ENCODE measurements at regions not wholly inside any gene's neighbourhood (a gene's known extent, or its start where the extent isn't known, plus 50 kb on each side); places are given as distances from the start of the nearest gene placed in this dataset.
"Not testable (repeated sequence)": the region's sequence is repeated elsewhere in the genome, so short reads cannot be mapped to it uniquely, and the experiment has no call there.

GRCh38 chr5:138643040-138643791, 68.0 kb upstream of the HSPA9 start:
- no peak for ATAC-seq
- Mint-ChIP-seq H3K27me3 (peaks cover 45 to 96% (median 72%) of the 10 kb centered on the region in 5 donors), H3K9me3 (no peaks in the 10 kb centered on the region), H3K4me3 (no peak overlapping the region), H3K36me3 (peaks cover 0 to 2% (median 0%) of the 10 kb centered on the region in 3 donors), H3K4me1 (peaks cover 0 to 3% (median 2%) of the 10 kb centered on the region in 4 donors), H3K27ac (no peak overlapping the region)
- no peak for DNase-seq
- POLR2A ChIA-PET = interaction anchor here (1.0 to 1.1 kb wide), 2 partner anchors 21 to 64 kb away, joined by 3 to 5 read pairs; no protein-coding TSS in a partner anchor

GRCh38 chr5:138641547-138642298, 66.5 kb upstream of the HSPA9 start:
- H3K36me3 Mint-ChIP-seq = no peaks in the 10 kb centered on the region
- POLR2A ChIA-PET = no interaction called here
- DNase-seq (peak; percentile 31 to 79 (median 57)), ATAC-seq (peak; percentile 59 to 67)
- H3K4me1 Mint-ChIP-seq = peaks cover 0 to 3% (median 2%) of the 10 kb centered on the region in 4 donors
- no peak overlapping the region for H3K27ac Mint-ChIP-seq
- peaks cover 0 to 2% (median 0%) of the 10 kb centered on the region in 9 donors for H3K9me3 Mint-ChIP-seq
- H3K4me3 Mint-ChIP-seq = no peak overlapping the region
- peaks cover 51 to 96% (median 67%) of the 10 kb centered on the region in 5 donors for H3K27me3 Mint-ChIP-seq

DNA sequence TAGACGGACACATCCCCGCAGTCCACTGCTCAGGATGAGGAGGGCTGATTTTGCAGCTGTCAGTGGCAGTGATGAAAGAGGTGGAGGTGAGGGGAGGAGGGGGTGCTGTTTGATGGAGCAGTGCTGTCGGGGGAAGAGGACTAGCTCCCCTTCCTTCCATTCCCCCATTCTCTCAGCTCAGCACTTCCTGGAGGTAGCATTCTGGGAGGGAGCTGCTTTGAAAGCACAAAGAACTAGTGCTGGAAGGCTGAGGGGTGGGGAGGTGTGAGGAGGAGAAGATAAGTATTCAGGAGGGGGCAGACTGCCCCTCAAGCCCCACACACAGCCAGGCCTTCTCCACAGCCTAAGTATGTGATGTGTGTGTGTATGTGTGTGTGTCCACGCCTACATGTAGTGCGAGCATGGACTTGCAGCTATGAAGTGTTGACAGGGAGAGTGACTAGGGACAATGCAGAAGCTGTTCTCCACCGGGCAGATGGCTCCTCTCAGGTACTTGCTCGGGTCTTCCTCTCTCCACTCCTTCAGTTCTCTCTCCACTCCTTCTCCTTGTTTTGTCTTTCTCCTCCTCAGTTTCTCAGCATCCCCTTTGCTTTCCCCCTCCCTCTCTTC, 65.5 kb upstream of the HSPA9 start:
- Mint-ChIP-seq H3K4me3 (no peak overlapping the region), H3K27me3 (peaks cover 46 to 94% (median 61%) of the 10 kb centered on the region in 5 donors), H3K4me1 (peaks cover 0 to 3% (median under 1%) of the 10 kb centered on the region in 4 donors), H3K36me3 (no peaks in the 10 kb centered on the region), H3K9me3 (peaks cover 0 to 3% (median 0%) of the 10 kb centered on the region in 9 donors), H3K27ac (peak overlapping the region in 1 of 10 donors; percentile 5)
- no peak for ATAC-seq
- DNase-seq = no peak
- POLR2A ChIA-PET = no interaction called here

DNA sequence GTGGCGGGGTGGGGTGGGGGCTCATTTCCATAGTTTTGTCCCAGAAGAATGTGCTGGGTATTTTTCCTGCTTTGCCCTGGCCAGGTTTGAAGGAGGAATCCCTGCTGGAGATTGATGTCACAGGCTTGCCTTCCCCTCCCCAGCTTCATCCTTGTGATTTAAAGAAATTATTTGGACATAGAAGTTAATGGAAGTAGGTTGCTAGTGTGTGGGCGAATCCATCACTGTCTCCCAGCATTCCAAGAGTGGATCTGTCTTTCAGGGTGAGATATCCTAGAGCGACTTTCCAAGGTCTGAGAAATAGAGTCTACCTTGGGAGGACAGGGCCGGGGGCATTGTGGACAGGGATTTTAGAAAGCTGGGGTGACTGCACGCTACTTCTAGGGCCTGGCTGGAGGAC, 64.9 kb upstream of the HSPA9 start:
- H3K27ac Mint-ChIP-seq = no peak overlapping the region
- no peak overlapping the region for H3K4me3 Mint-ChIP-seq
- ATAC-seq (no peak), DNase-seq (no peak)
- peaks cover 0 to 3% (median under 1%) of the 10 kb centered on the region in 4 donors for H3K4me1 Mint-ChIP-seq
- peaks cover 47 to 98% (median 64%) of the 10 kb centered on the region in 5 donors for H3K27me3 Mint-ChIP-seq
- H3K9me3 Mint-ChIP-seq = peaks cover 0 to 3% (median 0%) of the 10 kb centered on the region in 9 donors
- POLR2A ChIA-PET = no interaction called here
- no peaks in the 10 kb centered on the region for H3K36me3 Mint-ChIP-seq

DNA sequence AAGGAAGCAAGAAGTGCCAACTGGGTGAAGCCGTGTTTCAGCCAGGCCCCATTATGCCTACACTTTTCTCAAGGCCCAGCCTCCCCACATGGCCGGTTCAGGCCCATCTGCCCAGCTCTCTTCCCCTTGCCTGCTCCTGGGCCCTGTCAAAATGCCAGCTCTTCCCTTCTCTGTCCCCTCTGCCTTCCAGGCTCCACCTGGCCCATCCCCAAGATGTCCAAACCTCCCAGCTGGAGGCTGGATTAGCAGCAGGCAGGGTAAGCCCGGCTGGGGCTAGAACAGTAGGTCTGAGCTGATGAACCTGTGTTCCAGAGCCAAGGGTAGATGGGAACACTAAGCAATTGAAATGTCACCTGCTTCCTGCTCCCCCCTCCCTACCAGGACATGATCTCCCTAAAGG, 64.1 kb upstream of the HSPA9 start:
- ATAC-seq (no peak), DNase-seq (no peak)
- Mint-ChIP-seq H3K27me3 (peaks cover 47 to 97% (median 68%) of the 10 kb centered on the region in 5 donors), H3K27ac (no peak overlapping the region), H3K36me3 (no peaks in the 10 kb centered on the region), H3K9me3 (peaks cover 0 to 3% (median 0%) of the 10 kb centered on the region in 9 donors), H3K4me1 (peaks cover 0 to 3% (median under 1%) of the 10 kb centered on the region in 4 donors), H3K4me3 (no peak overlapping the region)
- POLR2A ChIA-PET = interaction anchor here (0.6 kb wide), 1 partner anchor 10 kb away, joined by 3 read pairs; no protein-coding TSS in a partner anchor

DNA sequence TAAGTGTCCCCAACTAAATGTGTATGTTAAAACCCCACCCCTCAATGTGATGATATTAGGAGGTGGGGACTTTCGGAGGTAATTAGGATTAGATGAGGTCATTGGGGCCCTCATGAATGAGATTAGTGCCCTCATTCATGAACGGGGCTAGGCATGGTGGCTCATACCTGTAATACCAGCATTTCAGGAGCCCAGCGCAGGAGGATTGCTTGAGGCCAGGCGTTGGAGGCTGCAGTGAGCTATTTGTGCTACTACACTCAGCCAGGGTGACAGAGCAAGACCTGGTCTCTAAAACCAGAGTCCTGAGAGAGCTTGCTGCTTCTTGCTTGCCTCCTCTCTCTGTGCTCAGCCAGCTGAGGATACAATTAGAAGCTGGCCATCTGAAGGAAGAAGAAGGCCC, 62.1 kb upstream of the HSPA9 start:
- ATAC-seq = no peak
- H3K9me3 Mint-ChIP-seq = peaks cover 0 to 3% (median 0%) of the 10 kb centered on the region in 9 donors
- DNase-seq = no peak
- peaks cover 0 to 2% (median 0%) of the 10 kb centered on the region in 3 donors for H3K36me3 Mint-ChIP-seq
- no peak overlapping the region for H3K4me3 Mint-ChIP-seq
- no peak overlapping the region for H3K27ac Mint-ChIP-seq
- POLR2A ChIA-PET = interaction anchor here (0.6 kb wide), 1 partner anchor 20 kb away, joined by 3 read pairs; no protein-coding TSS in a partner anchor
- peaks cover 3 to 8% (median 5%) of the 10 kb centered on the region in 4 donors for H3K4me1 Mint-ChIP-seq
- peaks cover 47 to 96% (median 73%) of the 10 kb centered on the region in 5 donors for H3K27me3 Mint-ChIP-seq

DNA sequence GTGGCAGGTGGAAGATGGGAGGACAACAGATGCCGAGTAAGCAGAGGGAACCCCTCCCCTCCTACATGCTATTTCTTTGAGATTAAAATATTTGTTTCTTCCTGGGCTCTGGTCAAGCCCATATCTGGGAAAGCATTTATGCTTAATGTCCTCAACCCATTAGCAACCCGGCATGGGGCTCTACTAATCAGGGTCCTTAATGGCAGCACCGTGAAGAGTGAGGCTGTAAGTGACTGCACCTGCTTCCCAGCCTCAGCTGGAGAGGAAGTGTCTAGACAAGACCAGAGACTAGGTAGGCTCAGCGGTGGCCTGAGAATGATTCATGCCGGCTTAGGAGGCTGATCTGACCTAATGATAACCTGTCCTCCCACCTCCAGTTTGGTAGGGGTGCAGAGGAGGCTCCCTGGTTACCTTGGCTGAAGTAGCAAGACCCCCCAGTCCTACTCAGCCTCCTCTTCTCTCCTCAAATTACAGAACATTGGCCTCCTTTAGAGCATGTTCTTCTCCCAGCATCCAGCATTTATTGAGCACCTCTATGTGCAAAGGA, 61.3 kb upstream of the HSPA9 start:
- H3K27ac Mint-ChIP-seq = no peak overlapping the region
- no peak for DNase-seq
- ATAC-seq = no peak
- peaks cover 0 to 2% (median 0%) of the 10 kb centered on the region in 3 donors for H3K36me3 Mint-ChIP-seq
- peaks cover 0 to 8% (median 5%) of the 10 kb centered on the region in 4 donors for H3K4me1 Mint-ChIP-seq
- peaks cover 0 to 3% (median 0%) of the 10 kb centered on the region in 9 donors for H3K9me3 Mint-ChIP-seq
- POLR2A ChIA-PET = no interaction called here
- H3K27me3 Mint-ChIP-seq = peaks cover 47 to 96% (median 73%) of the 10 kb centered on the region in 5 donors
- H3K4me3 Mint-ChIP-seq = no peak overlapping the region

DNA sequence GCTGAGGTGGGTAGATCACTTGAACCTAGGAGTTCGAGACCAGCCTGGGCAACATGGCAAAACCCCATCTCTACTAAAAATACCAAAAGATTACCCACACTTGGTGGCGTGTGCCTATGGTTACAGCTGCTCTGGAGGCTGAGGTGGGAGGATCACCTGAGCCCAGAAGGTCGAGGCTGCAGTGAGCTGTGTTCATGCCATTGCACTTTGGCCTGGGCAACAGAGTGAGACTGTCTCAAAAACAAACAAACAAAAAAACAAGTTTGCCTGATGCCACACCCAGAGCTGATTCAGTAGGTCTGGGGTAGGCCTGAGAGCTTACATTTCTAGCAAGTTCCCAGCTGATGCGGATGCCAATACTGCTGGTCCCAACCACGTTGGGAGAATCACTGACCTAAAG, 60.5 kb upstream of the HSPA9 start:
- Mint-ChIP-seq H3K4me1 (peaks cover 0 to 8% (median 4%) of the 10 kb centered on the region in 4 donors), H3K9me3 (peaks cover 0 to 3% (median 0%) of the 10 kb centered on the region in 9 donors), H3K36me3 (peaks cover 0 to 2% (median 0%) of the 10 kb centered on the region in 3 donors), H3K27ac (no peak overlapping the region), H3K4me3 (no peak overlapping the region), H3K27me3 (peaks cover 45 to 96% (median 72%) of the 10 kb centered on the region in 5 donors)
- POLR2A ChIA-PET = no interaction called here
- ATAC-seq (no peak), DNase-seq (no peak)

- peaks cover 0 to 2% (median 0%) of the 10 kb centered on the region in 3 donors for H3K36me3 Mint-ChIP-seq
- POLR2A ChIA-PET = no interaction called here
- peaks cover 0 to 3% (median 0%) of the 10 kb centered on the region in 9 donors for H3K9me3 Mint-ChIP-seq
- peaks cover 0 to 8% (median 4%) of the 10 kb centered on the region in 4 donors for H3K4me1 Mint-ChIP-seq
- H3K27ac Mint-ChIP-seq = peak overlapping the region in 1 of 10 donors; percentile 19
- peaks cover 40 to 95% (median 68%) of the 10 kb centered on the region in 5 donors for H3K27me3 Mint-ChIP-seq
- no peak for DNase-seq
- no peak overlapping the region for H3K4me3 Mint-ChIP-seq
- ATAC-seq = no peak
Observed at GRCh38 chr5:138635265-138635664, 60.1 kb upstream of the HSPA9 start.

- Mint-ChIP-seq H3K27me3 (peaks cover 39 to 93% (median 64%) of the 10 kb centered on the region in 5 donors), H3K27ac (peak overlapping the region in 1 of 10 donors; percentile 19)
- H3K36me3 Mint-ChIP-seq, POLR2A ChIA-PET, H3K4me3 Mint-ChIP-seq, DNase-seq, H3K4me1 Mint-ChIP-seq, H3K9me3 Mint-ChIP-seq, ATAC-seq: not testable (repeated sequence)
Observed at GRCh38 chr5:138634804-138635203, 59.6 kb upstream of the HSPA9 start.

DNA sequence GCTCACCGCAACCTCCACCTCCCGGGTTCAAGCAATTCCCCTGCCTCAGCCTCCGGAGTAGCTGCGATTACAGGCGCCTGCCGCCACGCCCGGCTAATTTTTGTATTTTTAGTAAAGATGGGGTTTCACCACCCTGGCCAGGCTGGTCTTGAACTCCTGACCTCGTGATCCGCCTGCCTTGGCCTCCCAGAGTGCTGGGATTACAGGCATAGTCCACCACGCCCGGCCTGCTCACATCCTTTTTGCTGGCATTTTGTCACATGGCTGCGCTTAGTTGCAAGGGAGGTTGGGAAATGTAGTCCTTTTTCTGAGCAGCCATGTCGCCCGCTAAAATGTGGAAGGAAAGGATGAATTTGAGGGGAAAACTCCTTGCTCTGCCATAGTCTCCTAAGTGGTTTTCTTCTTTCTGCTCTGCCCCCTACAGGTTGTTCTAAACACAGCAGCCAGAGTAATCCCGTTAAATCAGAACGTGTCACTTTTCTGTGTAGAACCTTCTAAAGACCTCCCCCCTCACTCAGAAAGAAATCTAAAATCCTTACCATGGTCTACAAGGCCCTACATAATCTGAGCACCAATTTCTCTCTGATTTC, 57.8 kb upstream of the HSPA9 start:
- ATAC-seq (no peak), DNase-seq (no peak)
- H3K4me1 Mint-ChIP-seq = peaks cover 0 to 8% (median 4%) of the 10 kb centered on the region in 4 donors
- H3K4me3 Mint-ChIP-seq = no peak overlapping the region
- H3K27ac Mint-ChIP-seq = no peak overlapping the region
- peaks cover 29 to 86% (median 46%) of the 10 kb centered on the region in 5 donors for H3K27me3 Mint-ChIP-seq
- H3K36me3 Mint-ChIP-seq = peaks cover 0 to 2% (median 0%) of the 10 kb centered on the region in 3 donors
- POLR2A ChIA-PET = no interaction called here
- H3K9me3 Mint-ChIP-seq = peaks cover 0 to 3% (median 0%) of the 10 kb centered on the region in 9 donors
